Type B pancreatic cell (in vitro differentiated cells): ENCODE measurements at regions not wholly inside any gene's neighbourhood (a gene's known extent, or its start where the extent isn't known, plus 50 kb on each side); places are given as distances from the start of the nearest gene placed in this dataset.

Experiments
- DNase-seq: peaks from one replicate; pipeline ENCODE4 v3.0.0; 2021; ENCODE audit warnings: mixed read lengths; ENCODE audit not compliant: unreplicated experiment; ENCODE audit errors: extremely low spot score
- H3K27ac Mint-ChIP-seq: 2 replicates; pipeline ENCODE4 v1.8.0; 2021; ENCODE audit warnings: mild to moderate bottlenecking, mixed read lengths
- H3K27me3 Mint-ChIP-seq: 2 replicates; pipeline ENCODE4 v1.8.0; 2021; ENCODE audit warnings: mixed read lengths
- H3K36me3 Mint-ChIP-seq: 2 replicates; pipeline ENCODE4 v1.8.0; 2021; ENCODE audit warnings: mixed read lengths
- H3K4me1 Mint-ChIP-seq: one replicate; pipeline ENCODE4 v1.8.0; 2021; ENCODE audit warnings: mixed read lengths; ENCODE audit not compliant: unreplicated experiment
- H3K4me3 Mint-ChIP-seq: 2 replicates; pipeline ENCODE4 v1.8.0; 2021; ENCODE audit warnings: mild to moderate bottlenecking, mixed read lengths
- H3K9me3 Mint-ChIP-seq: 2 replicates; pipeline ENCODE4 v1.8.0; 2021; ENCODE audit warnings: mixed read lengths
- TF ChIP-seq, protein P1 (sequence below): fragments of 200-600 bp; sonication (generic); conservative IDR thresholded peaks from 2 replicates; pipeline ENCODE4 v1.5.0; 2021; ENCODE audit warnings: antibody characterized with exemption, mild to moderate bottlenecking

DNA sequence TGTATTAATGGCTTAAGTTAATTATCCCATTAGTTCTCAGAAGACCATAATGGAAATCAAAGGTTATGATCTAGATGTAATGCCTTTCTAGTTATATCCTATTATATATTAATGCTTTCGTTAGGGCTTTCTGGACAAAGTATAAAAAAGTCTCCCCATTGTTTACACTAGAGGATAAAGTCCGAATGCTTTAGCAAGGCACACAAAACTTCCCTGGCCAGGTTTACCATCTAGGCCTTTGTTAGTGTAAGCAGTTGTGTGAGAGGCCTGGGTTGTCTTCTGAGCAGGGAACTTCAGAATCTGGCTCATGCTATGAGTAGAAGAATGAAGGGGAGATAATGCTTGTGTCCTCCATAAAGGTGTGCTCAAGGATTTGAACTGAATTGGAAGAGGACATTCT is 106.3 kb upstream of the MEIS2 start:
- H3K4me1 Mint-ChIP-seq, result no peaks in the 10 kb centered on the region
- H3K36me3 Mint-ChIP-seq, result no peaks in the 10 kb centered on the region
- H3K27ac Mint-ChIP-seq, result no peak overlapping the region
- no peak overlapping the region for H3K4me3 Mint-ChIP-seq
- H3K27me3 Mint-ChIP-seq, result peaks cover 19% of the 10 kb centered on the region
- no peak for DNase-seq
- no peaks in the 10 kb centered on the region for H3K9me3 Mint-ChIP-seq
- TF ChIP-seq, protein P1, sequence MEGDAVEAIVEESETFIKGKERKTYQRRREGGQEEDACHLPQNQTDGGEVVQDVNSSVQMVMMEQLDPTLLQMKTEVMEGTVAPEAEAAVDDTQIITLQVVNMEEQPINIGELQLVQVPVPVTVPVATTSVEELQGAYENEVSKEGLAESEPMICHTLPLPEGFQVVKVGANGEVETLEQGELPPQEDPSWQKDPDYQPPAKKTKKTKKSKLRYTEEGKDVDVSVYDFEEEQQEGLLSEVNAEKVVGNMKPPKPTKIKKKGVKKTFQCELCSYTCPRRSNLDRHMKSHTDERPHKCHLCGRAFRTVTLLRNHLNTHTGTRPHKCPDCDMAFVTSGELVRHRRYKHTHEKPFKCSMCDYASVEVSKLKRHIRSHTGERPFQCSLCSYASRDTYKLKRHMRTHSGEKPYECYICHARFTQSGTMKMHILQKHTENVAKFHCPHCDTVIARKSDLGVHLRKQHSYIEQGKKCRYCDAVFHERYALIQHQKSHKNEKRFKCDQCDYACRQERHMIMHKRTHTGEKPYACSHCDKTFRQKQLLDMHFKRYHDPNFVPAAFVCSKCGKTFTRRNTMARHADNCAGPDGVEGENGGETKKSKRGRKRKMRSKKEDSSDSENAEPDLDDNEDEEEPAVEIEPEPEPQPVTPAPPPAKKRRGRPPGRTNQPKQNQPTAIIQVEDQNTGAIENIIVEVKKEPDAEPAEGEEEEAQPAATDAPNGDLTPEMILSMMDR, result no peak

GRCh38 chr15:37208146-37209040 is 108.0 kb upstream of the MEIS2 start:
- Mint-ChIP-seq H3K27me3 (peaks cover 27% of the 10 kb centered on the region), H3K27ac (no peak overlapping the region)
- TF ChIP-seq, protein P1, result no peak

GRCh38 chr15:37209041-37209363 is 108.7 kb upstream of the MEIS2 start:
- no peaks in the 10 kb centered on the region for H3K4me1 Mint-ChIP-seq
- H3K27me3 Mint-ChIP-seq, result peaks cover 31% of the 10 kb centered on the region
- H3K4me3 Mint-ChIP-seq, result no peak overlapping the region
- DNase-seq, result no peak
- H3K36me3 Mint-ChIP-seq, result no peaks in the 10 kb centered on the region
- TF ChIP-seq, protein P1, result no peak
- no peak overlapping the region for H3K27ac Mint-ChIP-seq
- H3K9me3 Mint-ChIP-seq, result no peaks in the 10 kb centered on the region

More at GRCh38 chr15:37208146-37209040, 108.0 kb upstream of the MEIS2 start:
- Mint-ChIP-seq H3K4me3 (no peak overlapping the region), H3K9me3 (no peaks in the 10 kb centered on the region), H3K36me3 (no peaks in the 10 kb centered on the region), H3K4me1 (no peaks in the 10 kb centered on the region)
- no peak for DNase-seq

- no peaks in the 10 kb centered on the region for H3K36me3 Mint-ChIP-seq
- no peak overlapping the region for H3K4me3 Mint-ChIP-seq
- no peak for DNase-seq
- peaks cover 4% of the 10 kb centered on the region for H3K4me1 Mint-ChIP-seq
- peaks cover 72% of the 10 kb centered on the region for H3K27me3 Mint-ChIP-seq
- no peaks in the 10 kb centered on the region for H3K9me3 Mint-ChIP-seq
- no peak overlapping the region for H3K27ac Mint-ChIP-seq
- TF ChIP-seq, protein P1, result no peak
Measured at GRCh38 chr15:37217567-37217966, 117.2 kb upstream of the MEIS2 start.

DNA sequence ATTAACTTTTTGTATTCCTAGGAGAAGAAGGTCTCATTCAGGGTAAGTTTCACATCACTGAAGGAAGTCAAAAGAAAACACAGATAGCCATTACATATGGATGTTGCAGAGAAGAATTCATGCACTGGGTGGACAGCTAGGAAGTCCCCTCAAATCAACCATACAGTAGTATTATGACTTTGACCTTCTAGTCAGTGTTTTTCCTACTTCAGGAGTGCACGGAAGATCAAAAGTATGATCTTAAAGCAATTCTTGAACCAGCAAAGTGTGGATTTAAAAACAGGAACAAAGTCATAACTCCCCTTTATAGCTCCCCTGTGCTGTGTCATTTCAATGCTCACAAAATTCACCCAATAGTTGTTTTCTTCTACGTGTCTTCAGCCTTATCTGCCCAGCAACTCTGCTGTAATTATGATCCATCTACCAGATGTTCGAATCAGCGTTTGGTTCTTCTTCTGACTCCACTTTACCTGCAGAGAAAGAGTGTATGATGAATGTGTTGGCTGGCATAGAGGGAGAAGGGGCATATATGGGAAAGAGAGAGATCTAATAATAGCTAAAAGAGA is 118.1 kb upstream of the MEIS2 start:
- peaks cover 4% of the 10 kb centered on the region for H3K4me1 Mint-ChIP-seq
- H3K9me3 Mint-ChIP-seq, result no peaks in the 10 kb centered on the region
- TF ChIP-seq, protein P1, result no peak

More for the DNA sequence above, 118.1 kb upstream of the MEIS2 start:
- Mint-ChIP-seq H3K27ac (no peak overlapping the region), H3K4me3 (no peak overlapping the region), H3K27me3 (peaks cover 72% of the 10 kb centered on the region), H3K36me3 (no peaks in the 10 kb centered on the region)
- no peak for DNase-seq
